H9 (cell line): ENCODE measurements at regions not wholly inside any gene's neighbourhood (a gene's known extent, or its start where the extent isn't known, plus 50 kb on each side); places are given as distances from the start of the nearest gene placed in this dataset.
A peak's percentile ranks its signal among the peaks of the same experiment; 100 is the strongest.

Experiments used
- DNase-seq: peaks from one replicate; pipeline ENCODE4 v3.0.0-alpha.2; 2017
- H2AFZ ChIP-seq: one replicate; pipeline ENCODE4 v1.6.1; 2013; ENCODE audit warnings: mild to moderate bottlenecking, low read length, control low read depth, moderate library complexity
- H2AK5ac ChIP-seq: 2 replicates; pipeline ENCODE4 v1.6.1; 2013; ENCODE audit warnings: low read length, control low read depth, mixed read lengths; ENCODE audit not compliant: insufficient read length
- H2BK120ac ChIP-seq: one replicate; pipeline ENCODE4 v1.6.1; 2013; ENCODE audit warnings: low read depth, mild to moderate bottlenecking, low read length, control low read depth, inconsistent platforms; ENCODE audit not compliant: poor library complexity, severe bottlenecking
- H2BK12ac ChIP-seq: 2 replicates; pipeline ENCODE4 v1.6.1; 2013; ENCODE audit warnings: low read length, control low read depth, mixed read lengths, low read depth; ENCODE audit not compliant: insufficient read length
- H2BK15ac ChIP-seq: 2 replicates; pipeline ENCODE4 v1.6.1; 2013; ENCODE audit warnings: low read depth, low read length, control low read depth
- H2BK20ac ChIP-seq: one replicate; pipeline ENCODE4 v1.6.1; 2013; ENCODE audit warnings: low read depth, mild to moderate bottlenecking, low read length, control low read depth, inconsistent platforms; ENCODE audit not compliant: poor library complexity, severe bottlenecking
- H2BK5ac ChIP-seq: 2 replicates; pipeline ENCODE4 v1.6.1; 2013; ENCODE audit warnings: low read length, control low read depth, mixed read lengths; ENCODE audit not compliant: insufficient read length
- H3K14ac ChIP-seq: 2 replicates; pipeline ENCODE4 v1.6.1; 2013; ENCODE audit warnings: low read length, control low read depth; ENCODE audit not compliant: insufficient read depth
- H3K18ac ChIP-seq: 2 replicates; pipeline ENCODE4 v1.6.1; 2013; ENCODE audit warnings: low read depth, mild to moderate bottlenecking, mixed read lengths, low read length, control low read depth; ENCODE audit not compliant: insufficient read length
- H3K23ac ChIP-seq: 2 replicates; pipeline ENCODE4 v1.6.1; 2013; ENCODE audit warnings: low read length, control low read depth, mixed read lengths, low read depth; ENCODE audit not compliant: insufficient read length
- H3K23me2 ChIP-seq: 2 replicates; pipeline ENCODE4 v1.6.1; 2013; ENCODE audit warnings: low read depth, mild to moderate bottlenecking, mixed read lengths, low read length, control low read depth; ENCODE audit not compliant: insufficient read length, poor library complexity, severe bottlenecking
- H3K27ac ChIP-seq: 2 replicates; pipeline ENCODE4 v1.5.1; 2013; ENCODE audit warnings: low read length, control low read depth, mixed read lengths, low read depth; ENCODE audit not compliant: insufficient read length
- H3K27me3 ChIP-seq: 2 replicates; pipeline ENCODE4 v1.6.1; 2013; ENCODE audit warnings: low read length, control low read depth, inconsistent platforms; ENCODE audit not compliant: insufficient read depth
- H3K4ac ChIP-seq: 2 replicates; pipeline ENCODE4 v1.6.1; 2013; ENCODE audit warnings: low read depth, mild to moderate bottlenecking, control low read depth, inconsistent platforms, low read length, moderate library complexity
- H3K4me1 ChIP-seq: 2 replicates; pipeline ENCODE4 v1.6.1; 2013; ENCODE audit warnings: low read length, control low read depth, inconsistent platforms; ENCODE audit not compliant: insufficient read depth
- H3K4me2 ChIP-seq: 2 replicates; pipeline ENCODE4 v1.6.1; 2013; ENCODE audit warnings: low read length, control low read depth, mixed read lengths; ENCODE audit not compliant: insufficient read length, insufficient read depth
- H3K56ac ChIP-seq: 2 replicates; pipeline ENCODE4 v1.6.1; 2013; ENCODE audit warnings: low read depth, mild to moderate bottlenecking, mixed read lengths, low read length, control low read depth; ENCODE audit not compliant: insufficient read length
- H3K79me1 ChIP-seq: 2 replicates; pipeline ENCODE4 v1.6.1; 2013; ENCODE audit warnings: low read depth, mild to moderate bottlenecking, moderate library complexity, low read length, control low read depth, inconsistent platforms; ENCODE audit not compliant: insufficient read depth, poor library complexity, severe bottlenecking
- H3K79me2 ChIP-seq: 2 replicates; pipeline ENCODE4 v1.6.1; 2013; ENCODE audit warnings: low read length, control low read depth, inconsistent platforms; ENCODE audit not compliant: insufficient read depth
- H3K9ac ChIP-seq: 2 replicates; pipeline ENCODE4 v1.6.1; 2013; ENCODE audit warnings: low read length, control low read depth, mixed read lengths; ENCODE audit not compliant: insufficient read length; ENCODE audit errors: extremely low read depth
- H3K9me3 ChIP-seq: one replicate; pipeline ENCODE4 v1.6.1; 2013; ENCODE audit warnings: low read depth, low read length, inconsistent platforms; ENCODE audit not compliant: control insufficient read depth
- H3T11ph ChIP-seq: one replicate; pipeline ENCODE4 v1.6.1; 2013; ENCODE audit warnings: mild to moderate bottlenecking, low read length, control low read depth, inconsistent platforms
- H4K20me1 ChIP-seq: one replicate; pipeline ENCODE4 v1.6.1; 2013; ENCODE audit not compliant: control insufficient read depth, insufficient read length, insufficient read depth
- H4K5ac ChIP-seq: 2 replicates; pipeline ENCODE4 v1.6.1; 2013; ENCODE audit warnings: low read depth, mild to moderate bottlenecking, mixed read lengths, low read length, control low read depth; ENCODE audit not compliant: insufficient read length
- H4K8ac ChIP-seq: replicated peaks from 2 replicates; pipeline ENCODE4 v1.6.1; 2013; ENCODE audit warnings: low read length, control low read depth, mixed read lengths, low read depth; ENCODE audit not compliant: insufficient read length
- H4K91ac ChIP-seq: 2 replicates; pipeline ENCODE4 v1.6.1; 2013; ENCODE audit warnings: low read depth, mild to moderate bottlenecking, moderate library complexity, mixed read lengths, low read length, control low read depth; ENCODE audit not compliant: insufficient read length
- H3K27ac Mint-ChIP-seq, 3 experiments: 2 replicates in 2 of 3; 3 replicates in 1 of 3; pipeline ENCODE4 v1.8.0; 2020 to 2021; ENCODE audit warnings: mixed read lengths in 3 of 3, mild to moderate bottlenecking in 1 of 3, moderate library complexity in 1 of 3
- H3K27me3 Mint-ChIP-seq: 2 replicates; pipeline ENCODE4 v1.8.0; 2021; ENCODE audit warnings: low read depth, mild to moderate bottlenecking, moderate library complexity, mixed read lengths
- H3K36me3 Mint-ChIP-seq, 3 experiments: 2 replicates in 2 of 3; 3 replicates in 1 of 3; pipeline ENCODE4 v1.8.0; 2020 to 2021; ENCODE audit warnings: low read depth in 3 of 3, mixed read lengths in 3 of 3; ENCODE audit not compliant: insufficient read depth in 1 of 3
- H3K4me1 Mint-ChIP-seq, 2 experiments: 2 replicates each; pipeline ENCODE4 v1.8.0; 2020; ENCODE audit warnings: mixed read lengths in 2 of 2
- H3K4me3 Mint-ChIP-seq, 2 experiments: 2 replicates in 1 of 2; 3 replicates in 1 of 2; pipeline ENCODE4 v1.8.0; 2020 to 2021; ENCODE audit warnings: mild to moderate bottlenecking in 2 of 2, mixed read lengths in 2 of 2, moderate library complexity in 1 of 2
- H3K9me3 Mint-ChIP-seq, 2 experiments: 2 replicates in 1 of 2; 3 replicates in 1 of 2; pipeline ENCODE4 v1.8.0; 2020; ENCODE audit warnings: mild to moderate bottlenecking in 2 of 2, mixed read lengths in 2 of 2, moderate library complexity in 1 of 2
- WGBS: extraction: QIAGEN DNeasy Blood & Tissue Kit; methylation state at CpG from one replicate; pipeline ENCODE4 v1.1.7; 2013; ENCODE audit warnings: missing lambda C conversion rate, low lambda C conversion rate, mixed read lengths; ENCODE audit not compliant: insufficient read length; ENCODE audit errors: extremely low coverage; 5-methylcytosine and 5-hydroxymethylcytosine counted together
- TF ChIP-seq, protein P1 (sequence below): fragments of 200-600 bp; sonication (generic); conservative IDR thresholded peaks from 3 replicates; pipeline ENCODE4 v1.8.0; 2021; ENCODE audit warnings: antibody characterized with exemption, mild to moderate bottlenecking

DNA sequence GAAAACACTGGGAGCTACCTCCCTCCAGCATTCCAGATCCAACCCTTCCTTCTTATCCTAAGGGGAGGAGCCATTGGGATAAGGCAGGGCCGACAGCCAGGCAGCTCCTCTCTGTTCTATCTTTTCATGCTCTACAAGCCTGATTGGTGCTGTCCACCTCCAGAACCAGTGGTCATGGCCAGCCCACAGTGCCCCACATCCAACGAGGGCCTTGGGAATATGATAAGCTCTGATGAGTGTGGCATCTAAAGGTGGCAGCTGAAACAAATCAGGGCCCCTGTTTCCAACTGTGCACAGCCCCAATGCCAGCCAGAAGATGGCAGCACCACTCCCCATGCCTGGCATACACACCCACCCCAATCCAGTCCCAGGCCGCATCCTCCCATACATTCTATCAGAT lies 329.3 kb downstream of the C1D start:
- H2BK15ac ChIP-seq = no peak overlapping the region
- DNase-seq = peak; percentile 69
- no peak overlapping the region for H3K4me2 ChIP-seq
- Mint-ChIP-seq H3K36me3 (no peaks in the 10 kb centered on the region), H3K9me3 (peaks cover under 1 to 1% of the 10 kb centered on the region in 2 experiments; a peak in 2 of 5 replicates), H3K27ac (peak overlapping the region in 1 of 3 experiments; percentile 93; a peak in 1 of 7 replicates), H3K4me3 (peak overlapping the region in 1 of 2 experiments; percentile 45; a peak in 2 of 5 replicates), H3K27me3 (peaks cover 6% of the 10 kb centered on the region), H3K4me1 (peaks cover 0 to 4% of the 10 kb centered on the region in 2 experiments; a peak in 1 of 4 replicates)
- no peak overlapping the region for H2AFZ ChIP-seq
- H3K27me3 ChIP-seq = no peaks in the 10 kb centered on the region
- H2BK5ac ChIP-seq = no peak overlapping the region
- H2BK12ac ChIP-seq = no peak overlapping the region
- H4K5ac ChIP-seq = no peak overlapping the region
- H2BK120ac ChIP-seq = no peak overlapping the region
- no peak overlapping the region for H3T11ph ChIP-seq
- H3K27ac ChIP-seq = no peak overlapping the region
- WGBS = no CpG with 5 or more reads among the region's 3 CpGs
- H3K79me1 ChIP-seq = no peaks in the 10 kb centered on the region
- H3K18ac ChIP-seq = no peak overlapping the region
- H3K79me2 ChIP-seq = no peaks in the 10 kb centered on the region
- H2BK20ac ChIP-seq = no peak overlapping the region
- TF ChIP-seq, protein P1, sequence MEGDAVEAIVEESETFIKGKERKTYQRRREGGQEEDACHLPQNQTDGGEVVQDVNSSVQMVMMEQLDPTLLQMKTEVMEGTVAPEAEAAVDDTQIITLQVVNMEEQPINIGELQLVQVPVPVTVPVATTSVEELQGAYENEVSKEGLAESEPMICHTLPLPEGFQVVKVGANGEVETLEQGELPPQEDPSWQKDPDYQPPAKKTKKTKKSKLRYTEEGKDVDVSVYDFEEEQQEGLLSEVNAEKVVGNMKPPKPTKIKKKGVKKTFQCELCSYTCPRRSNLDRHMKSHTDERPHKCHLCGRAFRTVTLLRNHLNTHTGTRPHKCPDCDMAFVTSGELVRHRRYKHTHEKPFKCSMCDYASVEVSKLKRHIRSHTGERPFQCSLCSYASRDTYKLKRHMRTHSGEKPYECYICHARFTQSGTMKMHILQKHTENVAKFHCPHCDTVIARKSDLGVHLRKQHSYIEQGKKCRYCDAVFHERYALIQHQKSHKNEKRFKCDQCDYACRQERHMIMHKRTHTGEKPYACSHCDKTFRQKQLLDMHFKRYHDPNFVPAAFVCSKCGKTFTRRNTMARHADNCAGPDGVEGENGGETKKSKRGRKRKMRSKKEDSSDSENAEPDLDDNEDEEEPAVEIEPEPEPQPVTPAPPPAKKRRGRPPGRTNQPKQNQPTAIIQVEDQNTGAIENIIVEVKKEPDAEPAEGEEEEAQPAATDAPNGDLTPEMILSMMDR = peak; percentile 77
- no peak overlapping the region for H4K8ac ChIP-seq
- no peaks in the 10 kb centered on the region for H3K23me2 ChIP-seq
- H3K23ac ChIP-seq = no peak overlapping the region
- no peaks in the 10 kb centered on the region for H3K9me3 ChIP-seq
- H3K56ac ChIP-seq = no peak overlapping the region
- H3K9ac ChIP-seq = no peak overlapping the region
- H3K14ac ChIP-seq = no peak overlapping the region
- no peak overlapping the region for H3K4ac ChIP-seq
- H4K20me1 ChIP-seq = no peaks in the 10 kb centered on the region
- H2AK5ac ChIP-seq = no peak overlapping the region
- no peak overlapping the region for H4K91ac ChIP-seq
- H3K4me1 ChIP-seq = no peaks in the 10 kb centered on the region
